NOMO-1 treated with dmso at 0.1 percent for 144 hours (cell line): ENCODE measurements at regions not wholly inside any gene's neighbourhood (a gene's known extent, or its start where the extent isn't known, plus 50 kb on each side); places are given as distances from the start of the nearest gene placed in this dataset.

Experiments
- DNase-seq: peaks from one replicate; lab custom pipeline; 2025; ENCODE audit not compliant: unreplicated experiment; lab: John Stamatoyannopoulos, UW

DNA sequence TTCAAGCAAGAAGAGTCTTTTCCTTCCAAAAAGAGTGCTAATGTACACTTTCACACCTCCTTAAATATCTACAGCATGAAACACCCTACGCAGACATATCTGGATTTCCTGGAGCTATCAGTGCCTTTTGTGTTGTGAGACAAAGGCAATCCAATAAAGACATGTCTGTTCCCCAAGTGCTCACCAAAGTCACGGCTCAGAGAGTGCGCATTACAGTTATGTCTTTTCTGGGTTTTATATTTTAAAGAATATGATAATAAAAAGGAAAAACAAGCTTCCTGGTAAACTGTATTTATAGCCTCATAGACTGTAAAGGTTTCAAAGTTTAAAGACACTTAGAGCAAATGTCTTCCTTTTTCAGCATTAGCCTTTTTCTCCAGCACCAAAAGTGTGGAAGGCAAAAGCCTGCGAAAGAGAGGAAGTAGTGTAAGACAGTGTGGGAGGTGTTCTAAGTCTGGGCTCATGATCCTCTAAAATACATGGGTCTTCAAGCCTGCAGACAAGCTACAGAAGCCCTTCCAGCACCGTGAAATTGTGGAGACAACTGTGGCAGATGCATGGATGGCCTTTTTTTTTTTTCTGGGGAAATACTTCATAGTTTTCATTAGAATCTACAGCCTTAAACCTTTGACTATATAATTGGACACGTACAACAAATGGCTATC lies 135.0 kb upstream of the SLC35B3 start:
- no peak for DNase-seq

DNA sequence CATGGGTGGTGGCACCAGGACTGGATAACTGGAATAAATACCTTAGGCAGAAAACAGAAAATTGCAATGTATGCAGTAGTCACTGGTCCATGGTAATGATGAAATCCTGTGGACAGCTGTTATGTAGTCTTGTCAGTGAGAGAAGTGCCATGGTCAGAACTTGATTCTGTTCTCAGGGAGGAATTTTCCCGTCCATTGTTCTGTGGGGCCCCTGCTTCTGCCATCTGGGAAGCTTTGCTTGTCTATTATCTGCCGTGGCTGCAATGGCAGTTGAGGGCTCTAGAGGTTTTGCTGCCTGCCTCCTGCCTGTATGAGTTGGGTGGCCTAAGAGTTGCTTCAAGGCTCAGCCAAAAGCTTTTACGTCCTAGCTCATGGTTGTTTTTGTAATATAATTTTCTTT lies 126.8 kb upstream of the SLC35B3 start:
- DNase-seq: no peak

DNA sequence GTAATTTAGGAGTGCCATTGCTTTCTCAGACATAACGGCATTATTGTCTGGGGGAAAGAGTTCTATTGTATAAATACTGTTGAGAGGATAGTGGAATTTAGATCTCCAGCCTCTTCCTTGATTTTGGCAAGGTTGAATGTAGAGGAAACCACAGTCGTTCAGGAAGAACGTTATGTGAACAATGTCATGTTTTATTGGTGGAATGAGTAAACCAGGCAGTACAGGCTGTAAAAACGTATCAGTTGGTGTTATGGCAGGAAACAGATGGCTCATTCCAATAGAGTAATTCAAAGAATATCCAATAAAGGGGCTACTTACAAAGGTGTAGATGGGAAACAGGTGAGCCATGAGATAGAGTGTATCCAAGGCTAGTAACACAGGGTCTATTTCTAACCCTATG lies 123.6 kb upstream of the SLC35B3 start:
- no peak for DNase-seq

DNA sequence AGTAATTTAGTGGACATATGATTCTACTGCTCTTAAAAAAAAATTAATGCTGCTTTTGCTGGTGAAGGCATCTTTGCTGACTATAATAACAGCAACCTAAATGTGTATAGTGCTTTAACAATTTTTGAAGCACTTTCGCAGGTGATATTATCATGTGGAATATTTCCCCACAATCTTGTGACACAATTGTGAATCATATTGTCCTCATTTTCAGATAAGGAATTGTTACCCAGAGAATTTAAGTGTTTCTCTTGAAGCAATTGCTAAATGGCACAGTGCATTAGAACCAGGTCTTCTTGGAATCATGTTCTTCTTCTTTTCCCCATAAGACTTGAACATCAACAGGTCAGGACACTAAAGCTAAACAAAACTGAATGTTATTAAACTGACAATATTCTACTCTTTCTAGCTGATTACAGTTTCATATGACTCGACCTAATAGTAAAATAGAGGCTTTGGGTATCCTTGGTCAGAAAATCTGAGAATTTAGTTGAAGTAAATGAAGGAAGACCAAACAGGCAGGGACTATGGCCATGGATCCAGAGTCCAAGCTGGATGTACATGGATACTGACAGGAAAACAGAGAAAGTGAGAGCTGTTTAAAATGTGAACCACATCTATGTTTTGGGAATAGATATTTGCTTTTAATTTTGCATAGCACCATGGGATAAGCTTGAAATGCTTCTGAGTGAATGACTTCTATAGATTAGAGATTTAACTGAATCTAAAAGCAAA lies 121.8 kb upstream of the SLC35B3 start:
- DNase-seq: no peak

DNA sequence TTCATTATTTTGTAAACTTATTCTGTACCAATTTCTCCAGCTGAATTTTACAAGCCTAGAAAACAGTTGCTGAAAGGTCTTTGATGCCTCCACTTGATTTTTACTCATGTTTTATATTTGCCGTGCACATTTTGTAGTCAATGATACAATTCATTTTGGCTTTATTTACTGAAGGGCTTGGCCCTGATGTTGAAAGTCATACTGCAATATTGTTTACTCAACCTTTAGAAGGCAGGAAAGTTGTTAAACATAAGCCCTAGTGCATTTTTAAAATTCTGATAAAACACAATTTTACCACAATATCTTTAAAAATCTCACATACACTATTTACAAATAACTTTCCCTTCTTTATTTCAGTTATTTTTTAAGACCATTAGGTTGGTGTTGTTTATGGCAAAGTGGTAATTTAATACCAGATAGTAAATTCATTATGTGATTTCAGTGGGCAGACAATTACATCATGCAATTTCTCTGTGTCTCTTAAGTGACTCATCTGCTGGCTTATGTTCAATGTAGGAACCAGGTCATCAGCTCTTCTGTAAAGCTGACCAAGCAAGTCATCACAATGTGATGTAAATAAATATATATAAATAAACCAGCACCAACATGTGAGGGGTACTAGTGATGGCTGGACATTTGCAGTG lies 121.1 kb upstream of the SLC35B3 start:
- DNase-seq: no peak

DNA sequence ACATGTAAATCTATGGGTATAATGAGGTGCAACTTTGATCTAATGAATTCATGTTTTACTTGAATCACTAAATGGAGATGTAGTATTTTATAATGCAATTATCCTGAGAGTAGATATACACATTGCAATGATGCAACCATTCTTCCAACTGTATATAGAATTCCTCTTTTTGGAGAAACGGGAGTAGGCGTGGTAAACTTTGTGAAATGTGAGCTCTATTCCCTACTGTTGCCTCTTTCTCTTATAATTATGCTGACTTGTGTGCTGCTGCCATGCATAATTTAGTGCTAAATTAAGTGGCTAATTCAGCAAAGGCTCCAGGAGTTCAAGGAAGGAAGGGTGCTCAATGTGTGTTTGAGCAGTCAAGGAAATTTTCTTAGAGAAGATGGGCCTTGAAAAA lies 116.6 kb upstream of the SLC35B3 start:
- DNase-seq: no peak

DNA sequence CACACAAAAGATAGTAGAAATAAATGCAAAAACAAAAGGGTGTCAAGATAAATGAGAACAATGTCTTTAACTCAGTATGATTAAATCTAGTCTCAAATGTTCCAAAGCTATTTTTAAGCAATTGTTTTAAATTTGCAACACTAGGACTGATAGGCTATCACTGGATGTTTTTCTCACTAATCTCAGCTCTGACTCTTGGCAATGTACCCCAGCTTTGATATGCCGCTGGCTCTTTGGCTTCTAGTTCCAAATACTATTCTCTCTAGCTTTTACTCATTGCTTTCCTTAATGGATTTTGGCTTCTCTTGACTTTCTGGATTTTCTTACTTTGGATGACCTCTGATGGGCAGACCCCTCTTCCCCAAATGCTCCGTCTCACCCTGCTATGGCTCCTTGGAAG lies 116.0 kb upstream of the SLC35B3 start:
- DNase-seq: no peak

DNA sequence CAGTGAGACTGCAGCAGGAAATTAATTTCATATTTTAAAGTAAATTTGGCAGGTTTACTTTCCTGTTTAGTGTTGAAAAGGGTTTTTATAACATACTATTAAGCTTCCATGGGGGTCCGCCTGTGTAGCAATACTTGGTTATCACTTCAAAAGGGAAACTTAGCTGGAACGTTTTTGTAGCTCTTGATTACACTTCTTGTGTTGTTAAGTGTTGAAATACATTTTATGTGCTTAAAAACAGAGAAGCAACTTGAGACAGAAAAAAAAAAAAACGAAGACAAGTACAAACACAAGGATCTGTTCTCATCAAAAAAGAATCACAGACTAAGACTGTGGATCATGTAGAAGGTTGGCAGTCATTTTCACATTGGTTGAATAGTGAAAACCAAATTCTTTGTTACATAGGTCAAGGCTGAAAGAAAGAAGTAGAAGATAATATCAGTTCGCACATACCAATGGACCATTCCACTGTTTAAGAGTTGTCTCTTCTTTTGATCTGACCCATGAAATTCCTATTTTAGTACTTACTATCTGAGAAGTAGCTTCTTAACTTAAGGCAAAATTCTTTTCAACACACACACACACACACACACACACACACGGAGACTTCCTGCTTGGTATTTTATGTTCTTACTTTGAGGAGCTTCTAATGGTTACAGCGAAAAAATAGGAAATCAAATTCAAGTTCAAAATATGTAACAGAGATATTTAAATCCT lies 113.9 kb upstream of the SLC35B3 start:
- DNase-seq: no peak

DNA sequence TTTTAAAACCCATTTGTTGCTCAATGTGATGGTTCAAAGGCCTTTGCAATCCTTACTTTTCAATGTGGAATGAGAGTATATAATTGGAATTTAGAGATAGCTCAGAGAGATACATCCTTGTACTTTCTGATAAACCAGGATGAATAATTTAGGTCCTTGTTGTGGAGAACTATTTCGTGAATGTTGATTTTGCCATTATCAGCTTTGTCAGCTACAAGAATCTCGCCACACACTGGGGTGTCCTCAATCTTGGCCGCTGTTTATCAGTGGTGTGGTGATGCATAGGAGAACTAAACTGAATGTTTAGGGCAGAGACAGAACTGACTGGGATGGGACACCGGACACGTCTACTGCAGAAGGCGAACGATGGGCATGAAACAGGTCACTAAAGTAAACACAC lies 111.2 kb upstream of the SLC35B3 start:
- no peak for DNase-seq

DNA sequence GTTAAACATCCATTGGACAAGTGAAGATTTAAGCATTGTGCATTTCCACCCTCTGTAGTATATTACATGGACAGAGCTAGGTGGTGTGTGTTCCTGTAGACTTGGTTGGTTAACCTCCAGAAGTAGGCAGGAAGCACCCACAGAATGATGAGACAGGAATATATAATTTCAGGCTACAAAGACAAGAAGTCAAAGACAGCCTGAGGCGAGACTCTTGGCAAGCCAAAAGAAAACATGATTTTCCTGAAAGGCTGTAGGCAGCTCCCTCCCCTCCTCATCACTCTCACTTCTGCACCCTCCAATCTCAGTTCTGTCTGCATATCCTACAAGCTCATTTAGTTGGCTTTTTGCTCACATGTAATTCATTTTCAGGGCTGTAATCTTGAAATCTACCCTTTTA lies 110.0 kb upstream of the SLC35B3 start:
- DNase-seq: no peak

DNA sequence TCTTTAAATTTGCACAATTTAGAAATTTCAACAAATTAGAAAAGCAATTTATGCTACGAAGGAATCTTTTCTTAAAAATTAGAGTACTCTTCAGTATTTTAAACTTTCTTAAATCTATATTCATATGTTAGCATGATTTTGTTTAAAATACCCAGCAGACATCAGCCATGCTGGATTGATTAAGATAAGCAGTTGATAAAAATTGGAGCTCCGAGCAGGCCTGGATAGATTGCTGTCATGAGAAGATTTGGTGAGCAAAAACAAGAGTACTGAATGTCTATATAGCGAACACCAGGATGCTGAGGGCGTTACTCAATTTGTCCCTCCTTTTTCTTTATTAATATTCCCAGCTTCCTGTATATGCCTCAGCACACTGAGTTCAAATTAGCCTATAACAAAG lies 108.4 kb upstream of the SLC35B3 start:
- no peak for DNase-seq

DNA sequence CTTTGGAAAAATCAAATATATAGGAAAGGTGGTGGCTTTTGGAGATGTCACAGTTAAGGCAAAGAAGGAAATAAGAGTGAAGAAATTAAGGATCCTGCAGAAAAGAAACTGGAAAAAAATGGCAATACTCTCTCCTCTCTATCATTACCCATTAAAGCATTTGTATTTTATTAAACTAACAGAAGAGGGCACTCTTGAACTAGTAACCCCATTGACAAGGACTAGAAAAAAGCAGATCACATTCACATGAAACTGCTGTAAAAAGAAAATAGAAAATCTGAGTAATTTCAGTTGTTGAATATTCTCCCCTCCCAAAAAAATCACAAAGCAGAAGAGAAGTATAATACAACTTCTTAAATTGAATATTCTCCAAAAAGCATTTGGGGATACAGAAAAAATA lies 104.1 kb upstream of the SLC35B3 start:
- peak; percentile 0 for DNase-seq

DNA sequence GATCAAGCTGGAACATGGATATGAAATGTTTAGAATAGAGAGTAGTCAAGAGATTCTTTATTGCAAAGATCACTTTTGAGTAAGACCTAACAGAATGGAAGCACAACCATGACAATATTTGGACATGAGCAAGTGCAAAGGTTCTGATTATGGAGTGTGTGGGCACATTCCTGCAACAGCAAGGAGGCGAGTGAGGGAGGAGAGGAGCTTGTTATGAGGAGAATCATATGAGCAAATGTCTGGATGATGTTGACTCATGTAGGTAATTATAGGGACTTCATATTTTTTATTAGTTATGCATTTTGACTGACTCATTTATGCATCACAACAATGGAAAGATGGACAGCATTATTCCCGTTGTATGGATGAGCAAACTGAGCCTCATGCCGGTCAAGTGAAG lies 100.8 kb upstream of the SLC35B3 start:
- no peak for DNase-seq

DNA sequence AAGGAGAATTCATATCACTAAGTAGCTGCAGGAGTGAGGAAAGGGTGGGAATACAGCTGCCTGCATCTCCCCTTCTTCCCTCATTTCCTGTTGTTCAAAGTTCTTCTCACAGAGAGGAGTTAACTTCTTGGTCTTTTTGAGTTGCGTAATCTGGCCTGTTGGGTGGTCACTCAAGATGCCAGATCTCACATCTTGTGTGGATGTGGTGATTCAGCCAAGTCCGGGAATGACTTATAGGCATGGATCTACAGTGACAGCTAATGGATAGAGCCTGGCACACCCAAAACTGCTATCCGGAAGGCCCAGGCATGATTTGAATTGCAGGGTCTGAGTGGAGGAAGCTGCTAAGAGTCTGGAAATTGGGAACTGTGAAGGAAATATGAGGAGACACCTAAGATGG lies 100.2 kb upstream of the SLC35B3 start:
- DNase-seq: no peak

DNA sequence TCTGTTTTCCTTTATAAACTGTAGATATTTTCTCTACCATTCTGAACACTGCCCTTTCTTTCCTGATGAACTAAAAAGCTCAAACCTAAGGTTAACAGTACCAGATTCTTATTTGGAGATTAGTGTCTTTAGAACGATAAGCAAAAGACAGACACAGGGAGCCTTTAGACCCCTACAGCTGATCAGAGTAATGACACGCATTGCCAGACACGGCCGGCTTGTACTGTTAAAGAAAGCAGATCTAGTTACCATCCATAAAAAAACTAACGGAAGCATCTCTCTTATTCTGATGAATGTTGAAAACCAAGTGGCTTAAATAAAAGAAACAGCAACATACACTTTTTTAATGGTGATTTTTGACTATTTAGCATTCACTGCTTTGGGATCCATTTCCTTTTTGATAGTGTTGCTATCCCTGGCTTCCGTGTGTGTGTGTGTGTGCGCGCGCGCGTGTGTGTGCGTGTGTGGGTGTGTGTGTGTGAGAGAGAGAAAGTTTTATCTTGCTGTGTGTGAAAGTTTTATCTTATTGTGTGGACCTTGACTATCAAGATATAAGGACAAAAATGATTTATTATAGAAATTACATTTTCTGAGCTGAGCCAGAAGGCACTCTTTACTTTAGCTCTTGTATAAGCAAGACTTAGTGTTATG lies 95.6 kb upstream of the SLC35B3 start:
- no peak for DNase-seq

DNA sequence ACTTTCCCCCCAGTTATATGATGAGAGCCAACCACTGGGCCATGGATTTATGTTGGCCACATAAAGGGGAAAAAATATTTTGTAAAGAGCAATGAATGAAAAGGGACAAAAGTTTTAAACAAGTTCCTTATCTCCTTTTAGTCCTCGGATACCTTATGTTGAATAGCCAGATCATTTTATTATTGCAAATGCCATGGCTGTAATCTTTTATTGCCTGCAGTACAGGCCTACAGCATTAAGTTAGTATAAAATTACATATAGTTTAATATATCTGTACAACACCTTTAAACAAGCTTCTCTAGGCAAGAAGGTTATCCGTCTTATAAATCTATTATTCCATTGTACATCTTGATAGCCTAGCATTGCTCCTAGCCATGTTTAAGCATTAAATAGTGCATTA lies 93.9 kb upstream of the SLC35B3 start:
- DNase-seq: no peak

DNA sequence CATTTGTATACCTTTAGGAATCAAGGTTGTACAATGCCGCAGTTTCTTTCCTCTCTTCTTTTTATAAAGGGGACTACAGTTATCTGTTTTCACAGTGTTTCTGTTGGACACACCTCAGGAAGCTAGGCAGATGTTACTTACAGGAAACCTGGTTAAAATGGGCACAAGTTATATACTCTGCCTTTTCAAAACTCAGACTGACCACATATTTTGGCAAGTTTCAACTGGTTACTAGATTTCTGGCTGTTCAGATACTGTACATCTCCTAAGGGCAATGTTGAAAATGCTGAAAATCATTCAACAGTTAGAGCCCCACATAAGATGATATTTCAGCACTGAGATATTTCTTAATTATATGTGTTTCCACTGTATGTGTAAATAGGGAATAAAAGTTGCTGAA lies 92.5 kb upstream of the SLC35B3 start:
- no peak for DNase-seq

DNA sequence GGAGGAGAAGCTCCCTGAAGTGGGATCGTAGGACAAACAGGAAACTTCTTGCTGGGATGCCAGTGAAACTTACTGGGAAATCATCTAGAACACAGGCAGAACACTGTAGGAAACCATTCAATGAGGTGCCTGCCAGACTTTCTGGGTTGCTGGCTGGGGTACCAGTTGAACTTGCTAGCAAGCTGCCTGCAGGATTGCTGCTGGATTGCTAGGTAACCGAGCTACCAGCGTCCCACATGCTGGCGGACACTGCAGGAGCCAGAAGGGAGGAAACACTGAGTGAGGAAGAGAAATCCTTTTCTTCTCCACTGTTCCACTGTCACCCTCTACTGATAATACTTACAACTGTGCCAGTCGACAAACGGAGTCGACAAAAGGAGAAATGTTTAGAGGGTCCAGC lies 91.3 kb upstream of the SLC35B3 start:
- no peak for DNase-seq

DNA sequence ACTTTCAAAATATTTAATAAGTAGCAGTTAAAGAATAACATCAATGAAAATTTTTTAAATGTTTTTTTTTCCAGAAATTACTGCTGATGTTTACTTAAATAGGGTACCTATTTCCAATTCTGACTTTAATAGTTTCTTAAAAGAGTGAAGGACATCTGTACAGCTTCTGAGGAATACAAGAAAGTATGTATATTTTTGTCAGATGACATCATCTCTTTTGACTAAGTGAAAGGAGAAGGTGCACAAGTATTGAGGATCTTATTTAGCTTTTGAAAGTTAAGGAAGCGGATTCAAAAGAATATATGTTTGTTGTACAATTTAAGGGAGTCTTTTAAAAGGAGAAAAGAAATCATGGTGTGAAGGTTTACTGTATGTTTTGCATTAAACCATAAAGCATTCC lies 90.0 kb upstream of the SLC35B3 start:
- DNase-seq: no peak

DNA sequence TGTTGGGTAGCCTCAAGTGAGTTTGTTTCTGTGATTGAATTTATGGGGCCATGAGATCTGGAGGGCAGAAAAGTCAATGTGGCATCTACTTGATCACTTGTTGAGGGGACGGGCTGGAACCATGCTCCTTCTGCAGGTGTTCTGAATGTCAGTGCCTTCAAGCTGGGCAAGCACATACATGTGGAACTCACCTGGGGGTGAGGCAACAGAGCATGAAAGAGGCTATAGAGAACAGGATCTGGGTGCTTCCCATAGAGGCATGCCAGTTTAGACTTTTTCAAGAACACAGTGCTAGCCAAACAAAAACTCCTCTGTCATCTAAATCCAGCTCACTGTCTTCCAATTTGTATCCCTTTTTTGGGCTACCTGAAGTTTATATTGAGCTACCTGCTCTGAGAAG lies 77.8 kb upstream of the SLC35B3 start:
- no peak for DNase-seq

DNA sequence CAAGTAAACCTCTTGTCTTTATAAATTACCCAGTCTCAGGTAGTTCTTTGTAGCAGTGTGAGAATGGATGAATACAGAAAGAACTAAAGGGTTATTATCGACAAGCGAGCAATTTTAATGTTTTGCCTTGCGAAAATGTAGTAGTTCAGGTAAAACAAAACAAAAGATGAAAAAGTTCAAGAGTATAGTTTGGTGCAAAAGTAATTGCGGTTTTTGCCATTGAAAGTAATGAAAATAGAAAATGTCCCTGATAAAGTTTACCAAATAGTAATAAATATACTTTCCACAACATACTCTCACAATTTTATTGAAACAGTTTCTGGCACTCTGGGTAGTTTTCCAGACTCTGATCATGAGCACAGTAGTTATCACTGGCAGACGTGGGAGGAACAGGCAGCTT lies 71.9 kb upstream of the SLC35B3 start:
- DNase-seq: no peak
